ENCODE measurements at regions not wholly inside any gene's neighbourhood (a gene's known extent, or its start where the extent isn't known, plus 50 kb on each side); places are given as distances from the start of the nearest gene placed in this dataset.

DNA sequence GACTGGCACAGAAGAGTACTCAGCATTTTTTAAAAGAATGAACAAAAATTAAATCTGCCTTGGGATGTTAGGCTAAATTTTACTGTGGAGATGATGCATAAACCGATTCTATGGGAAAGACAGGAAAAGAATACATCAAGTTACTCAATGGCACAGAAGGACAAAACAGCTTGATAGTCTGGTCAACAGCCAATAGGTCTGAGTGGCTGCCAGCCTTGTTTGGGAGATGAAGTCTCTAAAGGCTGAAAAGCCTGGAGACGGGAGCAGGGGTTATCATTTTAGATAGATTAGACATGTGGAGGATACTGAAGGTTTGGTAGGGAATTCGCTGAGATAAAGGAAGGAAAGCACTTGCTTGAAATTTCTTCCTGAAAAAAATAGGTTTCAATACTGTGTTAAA, 56.3 kb upstream of the LAMA2 start (continued):
- TF ChIP-seq, protein P1, sequence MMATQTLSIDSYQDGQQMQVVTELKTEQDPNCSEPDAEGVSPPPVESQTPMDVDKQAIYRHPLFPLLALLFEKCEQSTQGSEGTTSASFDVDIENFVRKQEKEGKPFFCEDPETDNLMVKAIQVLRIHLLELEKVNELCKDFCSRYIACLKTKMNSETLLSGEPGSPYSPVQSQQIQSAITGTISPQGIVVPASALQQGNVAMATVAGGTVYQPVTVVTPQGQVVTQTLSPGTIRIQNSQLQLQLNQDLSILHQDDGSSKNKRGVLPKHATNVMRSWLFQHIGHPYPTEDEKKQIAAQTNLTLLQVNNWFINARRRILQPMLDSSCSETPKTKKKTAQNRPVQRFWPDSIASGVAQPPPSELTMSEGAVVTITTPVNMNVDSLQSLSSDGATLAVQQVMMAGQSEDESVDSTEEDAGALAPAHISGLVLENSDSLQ (IDR thresholded peaks at IDR 0.05), result no peak
- no peak for TF ChIP-seq HDAC2 (IDR thresholded peaks at IDR 0.05)

- CTCF ChIA-PET, result no interaction called here
- in situ Hi-C loops (cut with MboI) (no loop called here), intact Hi-C loops (cut with micrococcal nuclease; ENCODE audit: unreplicated experiment) (no loop called here)
- Histone ChIP-seq H3K4me1 (ENCODE audit: control insufficient read depth, insufficient read depth, low read length) (no peaks in the 10 kb centered on the region), H3K4me2 (ENCODE audit: control insufficient read depth, insufficient read depth) (no peak overlapping the region), H3K79me2 (ENCODE audit: control insufficient read depth, insufficient read depth, low read length) (no peaks in the 10 kb centered on the region), H3K27ac (ENCODE audit: control insufficient read depth, insufficient read depth) (no peak overlapping the region), H3K4me3 (no peak overlapping the region), H3K9me3 (replicated peaks; ENCODE audit: control insufficient read depth, insufficient read depth, low read length) (no peaks in the 10 kb centered on the region), H2AFZ (ENCODE audit: control insufficient read depth, low read depth, low read length) (no peak overlapping the region), H4K20me1 (ENCODE audit: control insufficient read depth, insufficient read depth) (no peaks in the 10 kb centered on the region), H3K36me3 (ENCODE audit: control insufficient read depth in 2 of 2, insufficient read depth in 2 of 2, low read length in 1 of 2) (no peaks in the 10 kb centered on the region), H3K27me3 (replicated peaks in 1 of 2; ENCODE audit: control insufficient read depth in 2 of 2, insufficient read depth in 2 of 2, low read length in 1 of 2) (no peaks in the 10 kb centered on the region), H3K9ac (ENCODE audit: control insufficient read depth, insufficient read depth, low read length) (no peak overlapping the region)
- RAD21 ChIA-PET (ENCODE audit: unreplicated experiment), result no interaction called here
- TF ChIP-seq MYC (IDR thresholded peaks at IDR 0.05; ENCODE audit: insufficient read depth, insufficient read length, insufficient replicate concordance, low read length, severe bottlenecking), result no peak
- no peak for TF ChIP-seq ZZZ3 (IDR thresholded peaks at IDR 0.05; ENCODE audit: control insufficient read depth, insufficient read length, low read depth)
- no peak for TF ChIP-seq SMARCA5 (IDR thresholded peaks at IDR 0.05)
- TF ChIP-seq SIX5 (IDR thresholded peaks at IDR 0.05; ENCODE audit: low read depth, low read length, severe bottlenecking), result no peak
- FAIRE-seq, result no peak
- no peak for DNase-seq (ENCODE audit: low read depth, low spot score)
- no TSS peak for BruUV-seq (replicated peaks)
- SMC1A ChIA-PET (ENCODE audit: uncharacterized antibody, unreplicated experiment), result no interaction called here
- no peak for ATAC-seq
- WGBS (ENCODE audit: insufficient coverage, insufficient replicate concordance, low lambda C conversion rate, missing lambda C conversion rate), result 37% methylated on average over 3 of the region's 3 CpGs
- POLR2A ChIA-PET, result no interaction called here
These were observed 60.7 kb upstream of the LAMA2 start for GRCh38 chr6:128822271-128822670.

GRCh38 chr6:128821116-128821515, 61.8 kb upstream of the LAMA2 start:
- Histone ChIP-seq H3K36me3 (ENCODE audit: control insufficient read depth in 2 of 2, insufficient read depth in 2 of 2, low read length in 1 of 2) (no peaks in the 10 kb centered on the region), H3K4me1 (ENCODE audit: control insufficient read depth, insufficient read depth, low read length) (no peaks in the 10 kb centered on the region), H4K20me1 (ENCODE audit: control insufficient read depth, insufficient read depth) (no peaks in the 10 kb centered on the region), H3K27ac (ENCODE audit: control insufficient read depth, insufficient read depth) (no peak overlapping the region), H3K9me3 (replicated peaks; ENCODE audit: control insufficient read depth, insufficient read depth, low read length) (no peaks in the 10 kb centered on the region), H3K27me3 (replicated peaks in 1 of 2; ENCODE audit: control insufficient read depth in 2 of 2, insufficient read depth in 2 of 2, low read length in 1 of 2) (no peaks in the 10 kb centered on the region), H3K4me3 (no peak overlapping the region), H3K4me2 (ENCODE audit: control insufficient read depth, insufficient read depth) (no peak overlapping the region), H2AFZ (ENCODE audit: control insufficient read depth, low read depth, low read length) (no peak overlapping the region), H3K79me2 (ENCODE audit: control insufficient read depth, insufficient read depth, low read length) (no peaks in the 10 kb centered on the region), H3K9ac (ENCODE audit: control insufficient read depth, insufficient read depth, low read length) (no peak overlapping the region)
- ChIA-PET RAD21 (ENCODE audit: unreplicated experiment) (no interaction called here), POLR2A (interaction anchor here (0.6 kb wide), 1 partner anchor 324 kb away, joined by 3 read pairs; no protein-coding TSS in a partner anchor), CTCF (no interaction called here), SMC1A (ENCODE audit: uncharacterized antibody, unreplicated experiment) (no interaction called here)
- in situ Hi-C loops (cut with MboI), result no loop called here
- DNase-seq (ENCODE audit: low read depth, low spot score) (no peak), FAIRE-seq (no peak), ATAC-seq (no peak)
- intact Hi-C loops (cut with micrococcal nuclease; ENCODE audit: unreplicated experiment), result no loop called here
- TF ChIP-seq CREB1 (IDR thresholded peaks at IDR 0.05; ENCODE audit: low read depth) (no peak), ZNF24 (IDR thresholded peaks at IDR 0.05) (no peak), LARP7 (IDR thresholded peaks at IDR 0.05) (no peak), SRF (IDR thresholded peaks at IDR 0.05; ENCODE audit: low read depth in 2 of 2, low read length in 2 of 2) (no peak), EED (IDR thresholded peaks at IDR 0.05; ENCODE audit: low read depth) (no peak)
- 2% methylated on average over 2 of the region's 2 CpGs for WGBS (ENCODE audit: insufficient coverage, insufficient replicate concordance, low lambda C conversion rate, missing lambda C conversion rate)
- BruUV-seq (replicated peaks), result no TSS peak

Data from GM12878 (cell line).